ENCODE measurements at regions not wholly inside any gene's neighbourhood (a gene's known extent, or its start where the extent isn't known, plus 50 kb on each side); places are given as distances from the start of the nearest gene placed in this dataset.

DNA sequence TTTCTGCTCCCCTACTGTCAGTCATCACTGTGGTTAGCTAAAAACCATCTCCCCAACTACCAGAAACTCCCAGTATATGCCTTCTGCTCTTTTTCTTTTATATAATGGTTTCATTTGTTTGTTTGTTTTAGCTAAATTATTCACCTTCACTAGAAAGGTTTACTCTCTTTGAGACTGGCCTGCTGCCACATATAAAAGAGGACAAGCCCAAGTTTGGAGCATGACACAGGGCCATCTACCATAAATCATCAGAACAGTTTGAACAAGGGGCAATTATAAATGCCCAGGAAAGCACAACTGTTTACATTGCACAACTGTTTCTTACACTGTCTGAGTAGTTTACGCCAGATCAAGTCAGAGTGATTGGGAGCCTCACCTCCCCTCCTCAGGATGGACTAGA, 471.0 kb upstream of the PIK3C3 start:
- no peaks in the 10 kb centered on the region for H3K27me3 ChIP-seq
- H3K9me3 ChIP-seq (ENCODE audit: low read depth), result no peaks in the 10 kb centered on the region
- no peak for DNase-seq (ENCODE audit: low read depth in 1 of 2, low spot score in 1 of 2)
- TF ChIP-seq, protein P1, sequence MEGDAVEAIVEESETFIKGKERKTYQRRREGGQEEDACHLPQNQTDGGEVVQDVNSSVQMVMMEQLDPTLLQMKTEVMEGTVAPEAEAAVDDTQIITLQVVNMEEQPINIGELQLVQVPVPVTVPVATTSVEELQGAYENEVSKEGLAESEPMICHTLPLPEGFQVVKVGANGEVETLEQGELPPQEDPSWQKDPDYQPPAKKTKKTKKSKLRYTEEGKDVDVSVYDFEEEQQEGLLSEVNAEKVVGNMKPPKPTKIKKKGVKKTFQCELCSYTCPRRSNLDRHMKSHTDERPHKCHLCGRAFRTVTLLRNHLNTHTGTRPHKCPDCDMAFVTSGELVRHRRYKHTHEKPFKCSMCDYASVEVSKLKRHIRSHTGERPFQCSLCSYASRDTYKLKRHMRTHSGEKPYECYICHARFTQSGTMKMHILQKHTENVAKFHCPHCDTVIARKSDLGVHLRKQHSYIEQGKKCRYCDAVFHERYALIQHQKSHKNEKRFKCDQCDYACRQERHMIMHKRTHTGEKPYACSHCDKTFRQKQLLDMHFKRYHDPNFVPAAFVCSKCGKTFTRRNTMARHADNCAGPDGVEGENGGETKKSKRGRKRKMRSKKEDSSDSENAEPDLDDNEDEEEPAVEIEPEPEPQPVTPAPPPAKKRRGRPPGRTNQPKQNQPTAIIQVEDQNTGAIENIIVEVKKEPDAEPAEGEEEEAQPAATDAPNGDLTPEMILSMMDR (IDR thresholded peaks at IDR 0.05; ENCODE audit: low read depth, low read length), result no peak
- H3K4me3 ChIP-seq, result no peak overlapping the region
- no peaks in the 10 kb centered on the region for H3K4me1 ChIP-seq (ENCODE audit: low read depth)
- H3K36me3 ChIP-seq, result no peaks in the 10 kb centered on the region
- no peak overlapping the region for H3K27ac ChIP-seq

DNA sequence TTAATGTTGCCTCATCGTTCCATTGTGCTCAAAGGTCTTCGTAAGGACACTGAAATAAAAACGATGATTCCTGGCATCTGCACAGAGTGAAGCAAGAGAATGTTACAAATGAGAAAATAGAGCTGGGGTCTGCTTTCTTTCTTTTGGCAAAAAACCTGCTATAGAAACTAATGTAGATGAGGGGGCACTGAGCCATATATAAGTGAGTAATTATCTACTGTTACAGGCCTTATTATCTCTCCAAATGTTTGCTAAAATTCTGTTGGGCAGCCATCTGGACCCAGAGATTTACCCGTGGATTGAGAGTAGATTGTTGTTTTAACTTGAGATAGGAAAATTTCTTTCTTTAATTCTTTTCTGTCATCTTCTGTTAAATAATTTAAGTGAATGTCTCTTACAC, 472.5 kb upstream of the PIK3C3 start:
- Histone ChIP-seq H3K27ac (no peak overlapping the region), H3K4me3 (no peak overlapping the region), H3K9me3 (ENCODE audit: low read depth) (no peaks in the 10 kb centered on the region), H3K4me1 (ENCODE audit: low read depth) (no peaks in the 10 kb centered on the region), H3K27me3 (no peaks in the 10 kb centered on the region), H3K36me3 (no peaks in the 10 kb centered on the region)
- TF ChIP-seq, protein P1 (IDR thresholded peaks at IDR 0.05; ENCODE audit: low read depth, low read length), result no peak
- DNase-seq (ENCODE audit: low read depth in 1 of 2, low spot score in 1 of 2), result no peak

DNA sequence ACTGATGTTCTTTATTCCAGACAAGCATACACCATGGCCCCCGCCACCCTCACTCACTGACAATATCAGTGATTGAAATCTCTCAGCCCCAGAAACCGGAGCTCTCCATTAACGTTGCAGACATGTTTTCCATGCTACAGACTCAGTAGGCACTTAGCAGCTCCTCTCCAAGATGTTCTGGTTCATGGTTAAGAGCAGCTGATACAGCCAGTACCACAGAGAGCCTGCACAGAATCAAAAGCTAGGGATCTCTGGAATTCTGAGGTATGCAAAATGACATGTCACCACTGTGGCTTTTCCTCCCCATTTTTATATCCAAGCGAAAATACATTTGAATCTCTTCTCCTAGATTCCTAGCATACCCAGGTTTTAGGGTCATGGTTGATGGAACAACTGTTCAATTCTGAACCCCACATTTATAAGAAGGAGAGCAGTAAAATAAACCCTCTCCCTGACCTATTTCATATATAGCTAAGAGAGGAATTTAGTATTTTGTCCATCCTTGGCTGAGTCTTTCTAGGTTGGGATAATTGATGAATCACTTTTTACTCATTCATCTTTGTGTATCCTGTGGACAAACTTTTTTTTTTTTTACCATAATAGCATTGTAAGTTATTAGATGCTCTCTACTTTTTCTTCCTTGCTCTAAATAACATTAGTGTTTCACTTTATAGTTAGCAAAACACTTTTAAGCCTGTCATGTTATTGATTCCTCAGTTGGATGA, 488.4 kb upstream of the PIK3C3 start:
- Histone ChIP-seq H3K36me3 (no peaks in the 10 kb centered on the region), H3K4me3 (no peak overlapping the region), H3K4me1 (ENCODE audit: low read depth) (peaks cover 5% of the 10 kb centered on the region), H3K9me3 (ENCODE audit: low read depth) (no peaks in the 10 kb centered on the region), H3K27ac (no peak overlapping the region), H3K27me3 (no peaks in the 10 kb centered on the region)
- TF ChIP-seq, protein P1 (IDR thresholded peaks at IDR 0.05; ENCODE audit: low read depth, low read length), result no peak
- DNase-seq (ENCODE audit: low read depth in 1 of 2, low spot score in 1 of 2), result no peak

DNA sequence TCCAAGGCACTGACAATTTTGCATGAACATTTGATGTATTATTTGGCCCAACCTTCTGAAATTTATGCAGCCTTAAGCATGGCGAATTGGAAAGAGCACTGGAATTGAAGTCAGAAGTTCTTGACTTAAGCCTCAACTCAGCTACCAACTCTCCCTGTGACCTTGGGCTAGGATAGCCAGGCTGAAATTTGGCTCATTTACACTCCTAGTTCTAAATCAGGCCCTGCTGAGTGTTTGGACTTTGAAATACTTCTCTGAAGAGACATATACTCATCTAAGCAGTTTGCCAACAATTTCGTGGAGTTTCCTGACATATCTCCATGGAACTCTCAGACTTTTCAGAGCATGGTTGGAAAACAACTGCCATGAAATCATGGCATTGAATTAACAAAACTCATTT, 489.6 kb upstream of the PIK3C3 start:
- Histone ChIP-seq H3K27ac (no peak overlapping the region), H3K27me3 (no peaks in the 10 kb centered on the region), H3K36me3 (no peaks in the 10 kb centered on the region), H3K9me3 (ENCODE audit: low read depth) (no peaks in the 10 kb centered on the region), H3K4me3 (no peak overlapping the region), H3K4me1 (ENCODE audit: low read depth) (peaks cover 5% of the 10 kb centered on the region)
- TF ChIP-seq, protein P1 (IDR thresholded peaks at IDR 0.05; ENCODE audit: low read depth, low read length), result no peak
- DNase-seq (ENCODE audit: low read depth in 1 of 2, low spot score in 1 of 2), result no peak

DNA sequence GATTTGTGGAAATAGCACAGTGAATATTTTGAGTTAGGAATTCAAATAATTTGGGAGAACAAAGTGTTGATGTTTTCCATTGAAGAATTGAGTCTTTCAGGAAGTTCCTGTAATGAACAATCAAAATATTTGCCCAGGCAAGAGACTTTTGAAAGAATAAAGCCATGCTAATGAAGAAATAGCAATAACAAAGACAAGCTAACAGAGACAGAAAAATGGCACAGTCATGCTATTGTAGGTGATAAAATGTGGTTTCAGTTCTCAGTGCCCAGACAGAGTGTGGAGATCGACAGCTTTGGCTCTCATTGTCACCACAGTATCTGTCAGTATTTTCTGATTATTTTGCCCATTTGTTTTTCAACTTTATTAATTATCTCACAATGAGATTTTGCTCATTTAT, 490.8 kb upstream of the PIK3C3 start:
- DNase-seq (ENCODE audit: low read depth in 1 of 2, low spot score in 1 of 2), result no peak
- H3K4me1 ChIP-seq (ENCODE audit: low read depth), result peaks cover 12% of the 10 kb centered on the region
- no peaks in the 10 kb centered on the region for H3K9me3 ChIP-seq (ENCODE audit: low read depth)
- no peak overlapping the region for H3K27ac ChIP-seq
- no peaks in the 10 kb centered on the region for H3K27me3 ChIP-seq
- no peaks in the 10 kb centered on the region for H3K36me3 ChIP-seq
- TF ChIP-seq, protein P1 (IDR thresholded peaks at IDR 0.05; ENCODE audit: low read depth, low read length), result no peak
- no peak overlapping the region for H3K4me3 ChIP-seq

Measured in cardiac muscle cell (in vitro differentiated cells and primary cell).